ENCODE measurements at regions not wholly inside any gene's neighbourhood (a gene's known extent, or its start where the extent isn't known, plus 50 kb on each side); places are given as distances from the start of the nearest gene placed in this dataset.

- H3K27ac ChIP-seq (ENCODE audit: low read depth, low read length): no peak overlapping the region
- TF ChIP-seq CTCF (IDR thresholded peaks at IDR 0.05; ENCODE audit: extremely low read depth, low read depth, low read length): no peak
- H3K4me2 ChIP-seq (ENCODE audit: insufficient read depth, low read length): no peak overlapping the region
- H3K4me3 ChIP-seq (ENCODE audit: insufficient read depth, low read length): no peak overlapping the region
- no peak for DNase-seq (ENCODE audit: insufficient read length, low spot score, missing footprints)
- H4K20me1 ChIP-seq (ENCODE audit: insufficient read depth, low read length): no peaks in the 10 kb centered on the region
- H3K36me3 ChIP-seq (ENCODE audit: insufficient read depth, low read length): no peaks in the 10 kb centered on the region
- H3K4me1 ChIP-seq (ENCODE audit: insufficient read depth, low read length): no peaks in the 10 kb centered on the region
- no peaks in the 10 kb centered on the region for H3K27me3 ChIP-seq (ENCODE audit: insufficient read depth, low read length)
- H3K9me3 ChIP-seq (ENCODE audit: low read depth, low read length): no peaks in the 10 kb centered on the region
- H3K79me2 ChIP-seq (ENCODE audit: insufficient read depth, low read length): no peaks in the 10 kb centered on the region
- no peak overlapping the region for H2AFZ ChIP-seq (ENCODE audit: low read length)
These were observed 112.5 kb downstream of the SLC4A3 start for GRCh38 chr2:219739866-219740440.

- Histone ChIP-seq H3K79me2 (ENCODE audit: insufficient read depth, low read length) (no peaks in the 10 kb centered on the region), H3K4me3 (ENCODE audit: insufficient read depth, low read length) (no peak overlapping the region), H3K4me2 (ENCODE audit: insufficient read depth, low read length) (no peak overlapping the region), H3K36me3 (ENCODE audit: insufficient read depth, low read length) (no peaks in the 10 kb centered on the region), H3K27me3 (ENCODE audit: insufficient read depth, low read length) (peaks cover 2% of the 10 kb centered on the region), H3K4me1 (ENCODE audit: insufficient read depth, low read length) (no peaks in the 10 kb centered on the region), H3K9me3 (ENCODE audit: low read depth, low read length) (no peaks in the 10 kb centered on the region), H3K27ac (ENCODE audit: low read depth, low read length) (no peak overlapping the region), H2AFZ (ENCODE audit: low read length) (no peak overlapping the region), H4K20me1 (ENCODE audit: insufficient read depth, low read length) (no peaks in the 10 kb centered on the region)
- TF ChIP-seq CTCF (IDR thresholded peaks at IDR 0.05; ENCODE audit: extremely low read depth, low read depth, low read length): no peak
- no peak for DNase-seq (ENCODE audit: insufficient read length, low spot score, missing footprints)
These were observed 116.1 kb downstream of the SLC4A3 start for GRCh38 chr2:219743548-219743947.

GRCh38 chr2:219744066-219744465 lies 116.6 kb downstream of the SLC4A3 start:
- Histone ChIP-seq H3K4me3 (ENCODE audit: insufficient read depth, low read length) (no peak overlapping the region), H2AFZ (ENCODE audit: low read length) (no peak overlapping the region), H3K79me2 (ENCODE audit: insufficient read depth, low read length) (no peaks in the 10 kb centered on the region), H4K20me1 (ENCODE audit: insufficient read depth, low read length) (no peaks in the 10 kb centered on the region), H3K4me2 (ENCODE audit: insufficient read depth, low read length) (no peak overlapping the region), H3K9me3 (ENCODE audit: low read depth, low read length) (no peaks in the 10 kb centered on the region), H3K4me1 (ENCODE audit: insufficient read depth, low read length) (no peaks in the 10 kb centered on the region), H3K36me3 (ENCODE audit: insufficient read depth, low read length) (no peaks in the 10 kb centered on the region), H3K27me3 (ENCODE audit: insufficient read depth, low read length) (peaks cover 2% of the 10 kb centered on the region), H3K27ac (ENCODE audit: low read depth, low read length) (no peak overlapping the region)
- DNase-seq (ENCODE audit: insufficient read length, low spot score, missing footprints): no peak
- TF ChIP-seq CTCF (IDR thresholded peaks at IDR 0.05; ENCODE audit: extremely low read depth, low read depth, low read length): no peak

- Histone ChIP-seq H2AFZ (ENCODE audit: low read length) (no peak overlapping the region), H3K4me2 (ENCODE audit: insufficient read depth, low read length) (no peak overlapping the region), H3K27ac (ENCODE audit: low read depth, low read length) (no peak overlapping the region), H3K4me1 (ENCODE audit: insufficient read depth, low read length) (no peaks in the 10 kb centered on the region), H3K9me3 (ENCODE audit: low read depth, low read length) (no peaks in the 10 kb centered on the region), H3K36me3 (ENCODE audit: insufficient read depth, low read length) (no peaks in the 10 kb centered on the region), H3K27me3 (ENCODE audit: insufficient read depth, low read length) (peaks cover 2% of the 10 kb centered on the region), H4K20me1 (ENCODE audit: insufficient read depth, low read length) (no peaks in the 10 kb centered on the region), H3K79me2 (ENCODE audit: insufficient read depth, low read length) (no peaks in the 10 kb centered on the region), H3K4me3 (ENCODE audit: insufficient read depth, low read length) (no peak overlapping the region)
- no peak for TF ChIP-seq CTCF (IDR thresholded peaks at IDR 0.05; ENCODE audit: extremely low read depth, low read depth, low read length)
- no peak for DNase-seq (ENCODE audit: insufficient read length, low spot score, missing footprints)
These were observed 117.2 kb downstream of the SLC4A3 start for GRCh38 chr2:219744600-219744999.
